Lower lobe of right lung (tissue), 2 donors: ENCODE measurements at regions not wholly inside any gene's neighbourhood (a gene's known extent, or its start where the extent isn't known, plus 50 kb on each side); places are given as distances from the start of the nearest gene placed in this dataset.

Experiments used
- ATAC-seq, 2 donors: fragments of 200-7000 bp; cut with Tn5 transposase; one replicate each; pipeline ENCODE4 v1.9.1; 2020 to 2022; ENCODE audit warnings: mild to moderate bottlenecking in 2 of 2, moderate library complexity in 2 of 2
- DNase-seq: peaks from one replicate; pipeline ENCODE4 v3.0.0-alpha.2; 2020
- H3K27ac ChIP-seq: fragments of 200-600 bp; one replicate; pipeline ENCODE4 v1.8.0; 2022
- H3K27me3 ChIP-seq: fragments of 200-600 bp; one replicate; pipeline ENCODE4 v1.8.0; 2022; ENCODE audit warnings: low read depth
- H3K36me3 ChIP-seq: fragments of 200-600 bp; one replicate; pipeline ENCODE4 v1.8.0; 2022; ENCODE audit warnings: mild to moderate bottlenecking
- H3K4me1 ChIP-seq: fragments of 200-600 bp; one replicate; pipeline ENCODE4 v1.8.0; 2022
- H3K4me3 ChIP-seq: fragments of 200-600 bp; one replicate; pipeline ENCODE4 v1.8.0; 2022; ENCODE audit warnings: mild to moderate bottlenecking
- H3K9me3 ChIP-seq: fragments of 200-600 bp; one replicate; pipeline ENCODE4 v1.8.0; 2022
- CTCF ChIP-seq: fragments of 200-600 bp; IDR thresholded peaks from one replicate; pipeline ENCODE4 v1.8.0; 2022; ENCODE audit warnings: antibody characterized with exemption, mild to moderate bottlenecking
- intact Hi-C: fragments of 100-400 bp; cut with DNase I; formaldehyde crosslinking; loops from one replicate; pipeline ENCODE4 v1.11.0; 2022
- donor health status: DM: no; HTN: yes; CAD: no; lungs with severe emphysema.

- H3K4me3 ChIP-seq = no peak overlapping the region
- intact Hi-C loops = no loop called here
- H3K27me3 ChIP-seq = no peaks in the 10 kb centered on the region
- H3K36me3 ChIP-seq = no peaks in the 10 kb centered on the region
- TF ChIP-seq CTCF = no peak
- DNase-seq = no peak
- H3K27ac ChIP-seq = no peak overlapping the region
- no peaks in the 10 kb centered on the region for H3K9me3 ChIP-seq
- no peaks in the 10 kb centered on the region for H3K4me1 ChIP-seq
- ATAC-seq = peak in 1 of 2 donors; percentile 85
Observed at GRCh38 chr15:99857836-99858235, 124.6 kb upstream of the LYSMD4 start.

- Histone ChIP-seq H3K36me3 (no peaks in the 10 kb centered on the region), H3K4me1 (no peaks in the 10 kb centered on the region), H3K27me3 (no peaks in the 10 kb centered on the region), H3K9me3 (no peaks in the 10 kb centered on the region), H3K4me3 (no peak overlapping the region), H3K27ac (no peak overlapping the region)
- intact Hi-C loops = no loop called here
- no peak for TF ChIP-seq CTCF
- ATAC-seq = no peak
- DNase-seq = no peak
Observed at GRCh38 chr15:99850517-99850916, 117.3 kb upstream of the LYSMD4 start.

- intact Hi-C loops = no loop called here
- no peaks in the 10 kb centered on the region for H3K4me1 ChIP-seq
- no peak for ATAC-seq
- H3K27me3 ChIP-seq = no peaks in the 10 kb centered on the region
- DNase-seq = no peak
- no peak overlapping the region for H3K27ac ChIP-seq
- TF ChIP-seq CTCF = no peak
- no peaks in the 10 kb centered on the region for H3K36me3 ChIP-seq
- no peak overlapping the region for H3K4me3 ChIP-seq
- no peaks in the 10 kb centered on the region for H3K9me3 ChIP-seq
Observed at GRCh38 chr15:99845009-99845408, 111.8 kb upstream of the LYSMD4 start.

GRCh38 chr15:99844150-99844549, 110.9 kb upstream of the LYSMD4 start:
- Histone ChIP-seq H3K9me3 (no peaks in the 10 kb centered on the region), H3K27me3 (no peaks in the 10 kb centered on the region), H3K27ac (no peak overlapping the region), H3K36me3 (no peaks in the 10 kb centered on the region), H3K4me1 (no peaks in the 10 kb centered on the region), H3K4me3 (no peak overlapping the region)
- no peak for TF ChIP-seq CTCF
- no peak for ATAC-seq
- intact Hi-C loops = no loop called here
- no peak for DNase-seq

GRCh38 chr15:99842071-99842470, 108.8 kb upstream of the LYSMD4 start:
- ATAC-seq (no peak), DNase-seq (no peak)
- TF ChIP-seq CTCF = no peak
- Histone ChIP-seq H3K9me3 (no peaks in the 10 kb centered on the region), H3K4me3 (no peak overlapping the region), H3K27ac (no peak overlapping the region), H3K4me1 (no peaks in the 10 kb centered on the region), H3K36me3 (no peaks in the 10 kb centered on the region), H3K27me3 (no peaks in the 10 kb centered on the region)
- intact Hi-C loops = no loop called here

- H3K4me3 ChIP-seq = no peak overlapping the region
- no peaks in the 10 kb centered on the region for H3K36me3 ChIP-seq
- ATAC-seq (no peak), DNase-seq (no peak)
- no peak for TF ChIP-seq CTCF
- no peaks in the 10 kb centered on the region for H3K9me3 ChIP-seq
- H3K27me3 ChIP-seq = no peaks in the 10 kb centered on the region
- intact Hi-C loops = no loop called here
- H3K27ac ChIP-seq = no peak overlapping the region
- H3K4me1 ChIP-seq = no peaks in the 10 kb centered on the region
Observed at GRCh38 chr15:99826157-99826780, 93.0 kb upstream of the LYSMD4 start.
